H1 (cell line): ENCODE measurements at regions not wholly inside any gene's neighbourhood (a gene's known extent, or its start where the extent isn't known, plus 50 kb on each side); places are given as distances from the start of the nearest gene placed in this dataset.

Experiments
- CTCF ChIA-PET: fragments of 300-600 bp; sonication (Branson Sonifier 250); formaldehyde crosslinking; loops from one replicate; lab custom pipeline; 2021; ENCODE audit not compliant: partially characterized antibody; lab: Charles Lee
- POLR2A ChIA-PET: fragments of 300-600 bp; sonication (Branson Sonifier 250); formaldehyde crosslinking; loops from one replicate; lab custom pipeline; 2021; ENCODE audit warnings: inconsistent platforms; ENCODE audit not compliant: partially characterized antibody; lab: Charles Lee
- DNase-seq, 2 experiments: peaks; one replicate each; pipeline versions ENCODE4 v3.0.0 to v3.0.0-alpha.2; 2010 to 2022; ENCODE audit warnings: low spot score in 2 of 2, low read depth in 1 of 2, mixed read lengths in 1 of 2
- FAIRE-seq: peaks from 2 replicates; lab custom pipeline; 2011; peaks lifted over from hg19 to GRCh38; lab: Jason Lieb, UNC
- H2AFZ ChIP-seq: 2 replicates; pipeline ENCODE4 v1.8.1; 2012; ENCODE audit warnings: low read length, inconsistent platforms
- H2AK5ac ChIP-seq: 2 replicates; pipeline ENCODE4 v1.6.1; 2013; ENCODE audit warnings: low read depth, low read length
- H2BK120ac ChIP-seq: replicated peaks from 2 replicates; pipeline ENCODE3; 2013; ENCODE audit warnings: low read depth, low read length, inconsistent platforms
- H2BK12ac ChIP-seq: 2 replicates; pipeline ENCODE4 v1.6.1; 2013; ENCODE audit warnings: low read depth, low read length
- H2BK15ac ChIP-seq: 2 replicates; pipeline ENCODE4 v1.6.1; 2013; ENCODE audit warnings: low read length
- H2BK20ac ChIP-seq: 2 replicates; pipeline ENCODE4 v1.6.1; 2013; ENCODE audit warnings: low read length
- H2BK5ac ChIP-seq: 2 replicates; pipeline ENCODE4 v1.6.1; 2013; ENCODE audit warnings: low read depth, low read length
- H3K14ac ChIP-seq: 2 replicates; pipeline ENCODE4 v1.6.1; 2013; ENCODE audit warnings: inconsistent platforms; ENCODE audit not compliant: insufficient read length
- H3K18ac ChIP-seq: 2 replicates; pipeline ENCODE4 v1.6.1; 2013; ENCODE audit warnings: low read length; ENCODE audit errors: extremely low read depth
- H3K23ac ChIP-seq: 2 replicates; pipeline ENCODE4 v1.6.1; 2013; ENCODE audit warnings: inconsistent platforms; ENCODE audit not compliant: insufficient read length
- H3K23me2 ChIP-seq: 2 replicates; pipeline ENCODE4 v1.6.1; 2013; ENCODE audit warnings: low read depth, low read length
- H3K27ac ChIP-seq: 2 replicates; pipeline ENCODE4 v1.6.1; 2011; ENCODE audit warnings: low read depth, low read length, inconsistent platforms
- H3K27me3 ChIP-seq, 4 experiments: replicated peaks in 1 of 4; 1 replicate in 1 of 4; 2 replicates in 3 of 4; pipeline versions ENCODE4 v1.6.1 to v1.8.1; 2011 to 2013; ENCODE audit warnings: low read length in 3 of 4, mild to moderate bottlenecking in 3 of 4, inconsistent platforms in 2 of 4, mixed read lengths in 2 of 4, moderate library complexity in 1 of 4; ENCODE audit not compliant: control insufficient read depth in 3 of 4, insufficient read depth in 3 of 4; ENCODE audit errors: extremely low read depth in 1 of 4
- H3K36me3 ChIP-seq, 4 experiments: 2 replicates each; pipeline versions ENCODE4 v1.6.1 to v1.8.1; 2011 to 2013; ENCODE audit warnings: mild to moderate bottlenecking in 4 of 4, low read length in 3 of 4, moderate library complexity in 2 of 4, control low read depth in 1 of 4, inconsistent platforms in 1 of 4; ENCODE audit not compliant: insufficient read depth in 4 of 4, control insufficient read depth in 2 of 4
- H3K4ac ChIP-seq: replicated peaks from 2 replicates; pipeline ENCODE3; 2013; ENCODE audit warnings: low read length, low read depth, mixed read lengths, inconsistent platforms; ENCODE audit not compliant: insufficient read length
- H3K4me1 ChIP-seq, 4 experiments: replicated peaks in 1 of 4; 1 replicate in 1 of 4; 2 replicates in 3 of 4; pipeline versions ENCODE4 v1.6.1 to v1.8.1; 2011 to 2013; ENCODE audit warnings: low read length in 3 of 4, inconsistent platforms in 2 of 4, mixed read lengths in 1 of 4; ENCODE audit not compliant: insufficient read depth in 4 of 4, control insufficient read depth in 3 of 4
- H3K4me2 ChIP-seq, 2 experiments: 2 replicates each; pipeline versions ENCODE4 v1.6.1 to v1.8.1; 2011 to 2013; ENCODE audit warnings: low read depth in 2 of 2, low read length in 2 of 2, control low read depth in 1 of 2, inconsistent platforms in 1 of 2, mild to moderate bottlenecking in 1 of 2; ENCODE audit not compliant: insufficient read depth in 1 of 2
- H3K4me3 ChIP-seq, 4 experiments: fragments of 200-600, 300-600 bp in 1 of 4; sonication (generic), shearing (Covaris generic), sonication (Bioruptor Twin) in 1 of 4; 2 replicates each; pipeline versions ENCODE4 v1.5.1 to v1.8.1; 2011 to 2016; ENCODE audit warnings: low read length in 4 of 4, low read depth in 3 of 4, control low read depth in 2 of 4, inconsistent platforms in 2 of 4, mild to moderate bottlenecking in 2 of 4, mixed read lengths in 1 of 4, moderate library complexity in 1 of 4; ENCODE audit not compliant: insufficient read depth in 2 of 4; ENCODE audit errors: extremely low read depth in 1 of 4
- H3K56ac ChIP-seq: replicated peaks from 2 replicates; pipeline ENCODE3; 2013; ENCODE audit warnings: low read depth, mild to moderate bottlenecking, mixed read lengths, low read length, inconsistent platforms; ENCODE audit not compliant: insufficient read length
- H3K79me1 ChIP-seq: 2 replicates; pipeline ENCODE4 v1.6.1; 2013; ENCODE audit warnings: low read depth, low read length, control low read depth
- H3K79me2 ChIP-seq, 2 experiments: 2 replicates each; pipeline versions ENCODE4 v1.6.1 to v1.8.1; 2012 to 2013; ENCODE audit warnings: low read length in 2 of 2, mild to moderate bottlenecking in 2 of 2, inconsistent platforms in 1 of 2; ENCODE audit not compliant: insufficient read depth in 2 of 2, control insufficient read depth in 1 of 2
- H3K9ac ChIP-seq, 4 experiments: replicated peaks in 1 of 4; 1 replicate in 1 of 4; 2 replicates in 3 of 4; pipeline versions ENCODE4 v1.6.1 to v1.8.1; 2011 to 2013; ENCODE audit warnings: low read depth in 3 of 4, low read length in 3 of 4, control low read depth in 2 of 4, mild to moderate bottlenecking in 2 of 4, moderate library complexity in 2 of 4, inconsistent platforms in 1 of 4; ENCODE audit errors: extremely low read depth in 1 of 4
- H3K9me3 ChIP-seq, 2 experiments: 2 replicates each; pipeline versions ENCODE4 v1.6.1 to v1.8.1; 2012 to 2013; ENCODE audit warnings: mild to moderate bottlenecking in 2 of 2, moderate library complexity in 2 of 2, control low read depth in 1 of 2, inconsistent platforms in 1 of 2, low read depth in 1 of 2, low read length in 1 of 2, mixed read lengths in 1 of 2; ENCODE audit not compliant: insufficient read depth in 2 of 2
- H4K20me1 ChIP-seq, 2 experiments: replicated peaks in 1 of 2; 2 replicates each; pipeline versions ENCODE3 to v1.8.1; 2011 to 2013; ENCODE audit warnings: inconsistent platforms in 2 of 2, low read length in 2 of 2, mild to moderate bottlenecking in 1 of 2; ENCODE audit not compliant: insufficient read depth in 2 of 2, control insufficient read depth in 1 of 2
- H4K5ac ChIP-seq: 2 replicates; pipeline ENCODE4 v1.6.1; 2013; ENCODE audit warnings: low read length, low read depth, mixed read lengths, inconsistent platforms; ENCODE audit not compliant: insufficient read length
- H4K8ac ChIP-seq: 2 replicates; pipeline ENCODE4 v1.8.0; 2013; ENCODE audit warnings: mild to moderate bottlenecking, moderate library complexity, low read length, inconsistent platforms; ENCODE audit not compliant: insufficient read depth; ENCODE audit errors: extremely low read depth
- H4K91ac ChIP-seq: replicated peaks from 2 replicates; pipeline ENCODE3; 2013; ENCODE audit warnings: low read length, mixed read lengths, inconsistent platforms; ENCODE audit not compliant: insufficient read length
- BRCA1 ChIP-seq: IDR thresholded peaks from 2 replicates; pipeline ENCODE4 v1.6.1; 2012; ENCODE audit warnings: low read depth, low read length, improper control_type of control experiment
- CBX5 ChIP-seq: fragments of 300-800, 300-1000 bp; sonication (generic); IDR thresholded peaks from 2 replicates; pipeline ENCODE4 v1.7.1; 2016; ENCODE audit warnings: antibody characterized with exemption, low read length, low read depth
- HDAC2 ChIP-seq, 2 experiments: fragments of 300-600 bp in 1 of 2; sonication (generic) in 1 of 2; IDR thresholded peaks; 2 replicates each; pipeline ENCODE4 v1.6.1; 2011 to 2012; ENCODE audit warnings: low read depth in 2 of 2, low read length in 2 of 2, mild to moderate bottlenecking in 2 of 2, moderate library complexity in 2 of 2, borderline replicate concordance in 1 of 2, inconsistent platforms in 1 of 2
- NRF1 ChIP-seq: IDR thresholded peaks from 2 replicates; pipeline ENCODE4 v1.6.1; 2011; ENCODE audit warnings: mild to moderate bottlenecking, low read depth, low read length, improper control_type of control experiment
- RXRA ChIP-seq: IDR thresholded peaks from 2 replicates; pipeline ENCODE4 v1.6.1; 2011; ENCODE audit warnings: low read depth, mild to moderate bottlenecking, low read length, moderate library complexity; ENCODE audit not compliant: insufficient read depth
- SIN3A ChIP-seq, 2 experiments: IDR thresholded peaks in 1 of 2; conservative IDR thresholded peaks in 1 of 2; 2 replicates each; pipeline ENCODE4 v1.6.1; 2011 to 2012; ENCODE audit warnings: low read length in 2 of 2, improper control_type of control experiment in 1 of 2, low read depth in 1 of 2, mild to moderate bottlenecking in 1 of 2
- SP4 ChIP-seq: IDR thresholded peaks from 2 replicates; pipeline ENCODE4 v1.6.1; 2012; ENCODE audit warnings: low read length, inconsistent platforms
- WGBS, 2 experiments: shearing (Covaris generic) in 1 of 2; methylation state at CpG; one replicate each; pipeline versions ENCODE4 v1.1.6 to v1.1.7; 2013 to 2015; ENCODE audit warnings: low lambda C conversion rate in 2 of 2, mixed read lengths in 2 of 2, inconsistent platforms in 1 of 2, low coverage in 1 of 2, missing lambda C conversion rate in 1 of 2; ENCODE audit not compliant: insufficient replicate concordance in 2 of 2, insufficient coverage in 1 of 2, insufficient read length in 1 of 2; ENCODE audit errors: extremely low coverage in 1 of 2, missing lambda C conversion rate in 1 of 2; 5-methylcytosine and 5-hydroxymethylcytosine counted together

DNA sequence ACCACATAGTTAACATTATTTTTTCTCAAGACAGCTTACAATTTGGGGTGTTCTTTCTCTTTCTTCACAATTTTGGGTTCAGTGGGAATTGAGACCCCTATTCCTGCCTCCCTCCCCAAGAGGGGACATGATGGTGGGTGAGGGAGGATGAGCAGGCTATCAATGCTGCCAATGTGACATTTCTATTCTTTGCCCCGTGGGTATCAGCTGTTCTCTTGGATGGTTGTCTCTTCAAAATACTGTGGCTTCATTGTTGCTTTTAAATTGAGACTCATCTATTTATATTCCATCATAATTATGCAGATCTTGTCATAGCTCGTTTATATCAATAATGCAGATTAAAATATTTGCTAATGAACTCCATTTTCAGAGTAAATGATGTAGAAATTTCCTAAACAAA is 56.5 kb upstream of the ANO4 start:
- Histone ChIP-seq H3K4me3 (no peak overlapping the region), H2AK5ac (no peak overlapping the region), H4K91ac (no peak overlapping the region), H3K23ac (no peak overlapping the region), H2BK20ac (no peak overlapping the region), H2BK5ac (no peak overlapping the region), H2BK15ac (no peak overlapping the region), H3K4me2 (no peak overlapping the region), H3K56ac (no peak overlapping the region), H4K20me1 (no peaks in the 10 kb centered on the region), H3K9ac (no peak overlapping the region), H2AFZ (no peak overlapping the region), H3K14ac (no peak overlapping the region), H3K23me2 (no peaks in the 10 kb centered on the region; the same call in 1 of the 2 replicates), H3K9me3 (no peaks in the 10 kb centered on the region), H3K27ac (no peak overlapping the region), H3K4ac (no peak overlapping the region), H3K79me2 (no peaks in the 10 kb centered on the region), H2BK12ac (no peak overlapping the region), H3K18ac (no peak overlapping the region), H3K4me1 (no peaks in the 10 kb centered on the region), H3K79me1 (no peaks in the 10 kb centered on the region), H3K36me3 (no peaks in the 10 kb centered on the region), H3K27me3 (no peaks in the 10 kb centered on the region), H4K8ac (no peak overlapping the region), H2BK120ac (no peak overlapping the region), H4K5ac (no peak overlapping the region)
- POLR2A ChIA-PET = interaction anchor here (0.6 kb wide), 1 partner anchor 667 kb away, joined by 3 read pairs; no protein-coding TSS in a partner anchor
- TF ChIP-seq HDAC2 (IDR thresholded peaks at IDR 0.05; ENCODE audit: borderline replicate concordance in 1 of 2, low read depth in 2 of 2, low read length in 2 of 2) = no peak
- TF ChIP-seq CBX5 = no peak
- no peak for TF ChIP-seq SP4
- no peak for TF ChIP-seq RXRA
- TF ChIP-seq NRF1 = no peak
- TF ChIP-seq SIN3A (conservative IDR thresholded peaks at IDR 0.05 in 1 of 2, IDR thresholded peaks at IDR 0.05 in 1 of 2; ENCODE audit: low read depth in 1 of 2, low read length in 2 of 2) = no peak
- no peak for TF ChIP-seq BRCA1
- DNase-seq (no peak), FAIRE-seq (no peak)
- WGBS, 2 experiments = 93% methylated on average over 2 of the region's 2 CpGs; no CpG with 5 or more reads in 1 of the 2 experiments
- CTCF ChIA-PET = interaction anchor here (0.8 to 7.3 kb wide), 6 partner anchors 9 to 390 kb away, joined by 3 to 68 read pairs (median 3); partner anchors contain the start of gene ANO4
